Activated naive CD4-positive, alpha-beta T cell treated with anti-CD3 and anti-CD28 coated beads, Interleukin-2, amount 10 ng/mL, durations not matched to agents 7 days and 5 days (primary cell): ENCODE measurements at regions not wholly inside any gene's neighbourhood (a gene's known extent, or its start where the extent isn't known, plus 50 kb on each side); places are given as distances from the start of the nearest gene placed in this dataset.
"Not testable (repeated sequence)": the region's sequence is repeated elsewhere in the genome, so short reads cannot be mapped to it uniquely, and the experiment has no call there.

Experiments
- CTCF ChIA-PET: fragments of 350-600 bp; sonication (Branson Sonifier 250); formaldehyde crosslinking; loops from one replicate; lab custom pipeline; 2021; ENCODE audit warnings: antibody characterized with exemption; lab: Charles Lee
- DNase-seq: peaks from one replicate; pipeline ENCODE4 v3.0.0-alpha.2; 2020
- H3K27ac Mint-ChIP-seq: one replicate; pipeline ENCODE4 v1.8.0; 2021; ENCODE audit warnings: mild to moderate bottlenecking, moderate library complexity, mixed read lengths
- H3K27me3 Mint-ChIP-seq: one replicate; pipeline ENCODE4 v1.8.0; 2021; ENCODE audit warnings: mild to moderate bottlenecking, mixed read lengths
- H3K36me3 Mint-ChIP-seq: one replicate; pipeline ENCODE4 v1.8.0; 2021; ENCODE audit warnings: mixed read lengths
- H3K4me1 Mint-ChIP-seq: one replicate; pipeline ENCODE4 v1.8.0; 2021; ENCODE audit warnings: mixed read lengths
- H3K4me3 Mint-ChIP-seq: one replicate; pipeline ENCODE4 v1.8.0; 2021; ENCODE audit warnings: mild to moderate bottlenecking, moderate library complexity, mixed read lengths
- H3K9me3 Mint-ChIP-seq: one replicate; pipeline ENCODE4 v1.8.0; 2021; ENCODE audit warnings: mixed read lengths

DNA sequence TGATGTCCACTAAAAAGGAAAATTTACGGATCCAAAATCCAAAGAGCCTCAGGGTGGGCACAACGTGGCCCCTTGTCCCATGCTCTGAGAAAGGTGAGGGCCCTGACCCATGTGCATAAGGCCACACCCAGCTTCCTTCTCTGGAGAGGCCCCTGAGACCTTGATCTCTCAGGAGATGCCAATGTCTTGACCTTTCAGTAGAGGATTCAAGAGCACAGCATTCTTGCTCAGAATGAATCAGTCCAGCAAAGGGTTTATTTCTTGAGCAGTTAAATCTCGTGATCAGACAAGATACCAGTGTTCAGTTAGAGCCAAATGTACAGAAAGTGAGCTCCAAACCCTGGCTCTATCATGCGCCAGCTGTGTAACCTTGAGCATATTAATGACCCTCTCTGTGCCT lies 115.9 kb upstream of the DAPK1 start:
- CTCF ChIA-PET = no interaction called here
- H3K27me3 Mint-ChIP-seq = peaks cover 5% of the 10 kb centered on the region
- DNase-seq = no peak
- no peak overlapping the region for H3K27ac Mint-ChIP-seq
- H3K4me1 Mint-ChIP-seq = no peaks in the 10 kb centered on the region
- H3K4me3 Mint-ChIP-seq = no peak overlapping the region
- H3K9me3 Mint-ChIP-seq = no peaks in the 10 kb centered on the region
- no peaks in the 10 kb centered on the region for H3K36me3 Mint-ChIP-seq

DNA sequence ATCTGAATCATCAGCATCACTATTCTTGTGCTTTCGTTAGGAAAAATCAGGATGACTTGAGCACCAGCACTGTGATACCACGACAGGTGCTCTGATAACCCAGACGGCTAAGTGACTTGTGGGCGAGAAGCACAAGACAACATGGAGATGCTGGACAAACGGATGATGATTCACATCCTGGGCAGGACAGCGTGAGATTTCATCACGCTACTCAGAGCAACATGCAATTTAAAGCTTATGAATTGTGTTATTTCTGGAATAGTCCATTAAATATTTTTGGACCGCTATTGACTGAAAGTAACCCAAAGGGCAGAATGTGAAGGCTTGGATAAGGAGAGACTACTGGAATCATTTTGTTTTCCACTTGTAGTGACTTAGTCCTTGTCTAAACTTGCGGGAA lies 114.8 kb upstream of the DAPK1 start:
- Mint-ChIP-seq H3K27ac (no peak overlapping the region), H3K36me3 (no peaks in the 10 kb centered on the region), H3K27me3 (peaks cover 5% of the 10 kb centered on the region), H3K4me1 (no peaks in the 10 kb centered on the region), H3K9me3 (no peaks in the 10 kb centered on the region), H3K4me3 (no peak overlapping the region)
- no peak for DNase-seq
- CTCF ChIA-PET = no interaction called here

DNA sequence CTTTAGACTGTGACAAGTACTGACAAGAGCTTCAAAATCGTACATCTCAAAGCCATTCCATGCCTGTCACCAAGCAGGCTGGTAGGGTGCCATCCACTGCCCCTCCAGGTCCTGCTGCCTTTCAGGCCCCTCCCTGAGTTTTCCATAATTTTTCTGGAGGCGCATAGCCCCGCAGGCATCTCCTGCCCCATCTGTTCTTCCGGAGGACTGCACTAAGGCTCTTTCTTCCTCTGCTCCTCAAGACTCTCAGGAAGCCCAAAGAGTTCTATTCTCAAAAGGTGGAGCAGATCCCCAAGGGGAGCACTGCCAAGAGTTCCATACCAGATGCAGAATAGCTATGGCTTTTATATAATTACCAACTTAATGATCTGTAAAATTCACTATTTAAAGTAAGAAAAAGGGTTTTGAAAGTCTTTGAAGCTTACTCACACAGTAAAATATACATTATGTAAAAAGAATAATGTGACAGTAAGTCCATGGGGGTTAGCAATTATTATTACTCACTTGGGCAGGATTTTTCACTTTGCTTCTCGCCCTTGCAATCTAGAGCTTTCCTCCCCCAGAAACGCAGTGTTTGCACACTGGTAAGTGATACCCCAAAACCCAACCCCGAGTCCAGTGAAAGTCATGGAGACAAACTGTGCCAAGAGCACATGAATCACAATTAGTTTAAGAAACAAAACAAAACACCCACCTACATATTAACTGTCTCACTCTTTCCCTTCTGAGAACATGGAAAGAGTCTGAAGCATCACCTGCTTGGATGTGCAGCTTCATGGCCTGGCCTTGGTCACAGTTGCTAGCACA lies 114.1 kb upstream of the DAPK1 start:
- H3K27ac Mint-ChIP-seq = peak overlapping the region; percentile 34
- CTCF ChIA-PET = no interaction called here
- H3K27me3 Mint-ChIP-seq = peaks cover 5% of the 10 kb centered on the region
- H3K4me1 Mint-ChIP-seq = no peaks in the 10 kb centered on the region
- H3K36me3 Mint-ChIP-seq = no peaks in the 10 kb centered on the region
- no peak for DNase-seq
- no peak overlapping the region for H3K4me3 Mint-ChIP-seq
- no peaks in the 10 kb centered on the region for H3K9me3 Mint-ChIP-seq

DNA sequence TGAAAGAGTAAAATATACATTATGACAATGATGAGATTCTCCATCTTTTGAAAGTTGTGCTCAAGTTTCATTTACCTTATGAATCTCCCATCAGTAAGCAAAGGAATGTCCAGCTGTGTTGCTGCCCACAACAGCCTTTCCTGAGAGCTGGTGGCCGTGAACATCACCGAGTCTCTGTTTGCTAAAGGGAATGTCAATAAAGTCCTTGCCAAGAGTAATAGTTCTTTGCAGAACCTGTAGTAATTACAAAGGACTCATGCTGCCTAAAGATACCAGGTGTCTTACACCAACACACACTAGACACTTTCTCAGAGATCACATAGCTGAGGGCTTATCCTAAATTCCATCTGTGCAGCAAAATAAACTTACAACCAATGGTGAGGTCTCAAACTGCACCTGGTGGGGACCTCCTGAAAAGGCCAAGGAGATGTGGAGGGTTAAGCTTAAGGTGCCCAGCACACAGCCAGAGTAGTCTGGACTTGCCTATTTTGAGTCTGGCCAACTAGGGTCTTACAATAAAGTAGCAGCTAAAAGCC lies 111.1 kb upstream of the DAPK1 start:
- CTCF ChIA-PET = no interaction called here
- Mint-ChIP-seq H3K27me3 (peaks cover 5% of the 10 kb centered on the region), H3K9me3 (no peaks in the 10 kb centered on the region), H3K4me1 (no peaks in the 10 kb centered on the region), H3K27ac (no peak overlapping the region), H3K36me3 (no peaks in the 10 kb centered on the region), H3K4me3 (no peak overlapping the region)
- DNase-seq = no peak

DNA sequence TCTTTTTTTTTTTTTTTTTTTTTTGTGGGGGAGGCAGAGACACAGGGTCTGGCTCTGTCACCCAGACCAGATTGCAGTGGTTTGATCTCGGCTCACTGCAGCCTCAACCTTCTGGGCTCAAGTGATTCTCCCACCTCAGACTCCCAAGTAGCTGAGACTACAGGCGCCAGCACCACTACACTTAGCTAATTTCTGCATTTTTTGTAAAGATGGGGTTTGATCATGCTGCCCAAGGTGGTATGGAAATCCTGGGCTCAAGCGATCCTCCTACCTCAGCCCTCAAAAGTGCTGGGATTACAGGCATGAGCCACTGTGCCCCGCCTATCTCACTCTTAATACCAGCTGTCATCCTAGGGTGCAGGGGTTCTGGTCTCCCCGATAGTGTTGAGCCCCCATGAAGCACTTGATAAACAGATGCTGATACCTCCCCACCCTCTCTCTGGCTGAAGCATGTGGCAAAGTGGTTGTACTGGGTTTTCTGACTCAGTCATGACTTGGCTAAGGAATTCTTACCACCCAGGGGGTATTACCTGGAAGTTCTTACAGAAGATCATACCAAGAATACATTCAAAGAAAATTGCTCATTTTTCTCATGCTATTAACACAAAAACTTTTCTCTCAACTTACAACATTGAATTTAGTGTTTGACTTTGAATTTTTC lies 110.2 kb upstream of the DAPK1 start:
- H3K27me3 Mint-ChIP-seq = peaks cover 5% of the 10 kb centered on the region
- no peak for DNase-seq
- CTCF ChIA-PET = no interaction called here
- H3K27ac Mint-ChIP-seq = no peak overlapping the region
- H3K4me3 Mint-ChIP-seq = no peak overlapping the region
- no peaks in the 10 kb centered on the region for H3K36me3 Mint-ChIP-seq
- no peaks in the 10 kb centered on the region for H3K4me1 Mint-ChIP-seq
- H3K9me3 Mint-ChIP-seq = no peaks in the 10 kb centered on the region

DNA sequence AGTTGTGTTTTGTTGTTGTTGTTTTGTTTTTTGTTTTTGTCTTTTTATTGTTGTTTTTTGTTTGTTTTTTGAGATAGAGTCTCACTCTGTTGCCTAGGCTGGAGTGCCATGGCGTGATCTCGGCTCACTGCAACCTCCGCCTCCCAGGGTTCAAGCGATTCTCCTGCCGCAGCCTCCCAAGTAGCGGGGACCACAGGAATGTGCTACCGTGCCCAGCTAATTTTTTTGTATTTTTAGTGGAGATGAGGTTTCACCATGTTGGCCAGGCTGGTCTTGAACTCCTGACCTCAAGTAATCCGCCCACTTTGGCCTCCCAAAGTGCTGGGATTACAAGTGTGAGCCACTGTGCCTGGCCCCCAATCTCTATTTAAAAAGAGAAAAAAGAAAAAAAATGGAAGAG lies 109.0 kb upstream of the DAPK1 start:
- H3K27me3 Mint-ChIP-seq, H3K9me3 Mint-ChIP-seq, H3K36me3 Mint-ChIP-seq, H3K27ac Mint-ChIP-seq, DNase-seq, H3K4me1 Mint-ChIP-seq, H3K4me3 Mint-ChIP-seq, CTCF ChIA-PET: not testable (repeated sequence)

DNA sequence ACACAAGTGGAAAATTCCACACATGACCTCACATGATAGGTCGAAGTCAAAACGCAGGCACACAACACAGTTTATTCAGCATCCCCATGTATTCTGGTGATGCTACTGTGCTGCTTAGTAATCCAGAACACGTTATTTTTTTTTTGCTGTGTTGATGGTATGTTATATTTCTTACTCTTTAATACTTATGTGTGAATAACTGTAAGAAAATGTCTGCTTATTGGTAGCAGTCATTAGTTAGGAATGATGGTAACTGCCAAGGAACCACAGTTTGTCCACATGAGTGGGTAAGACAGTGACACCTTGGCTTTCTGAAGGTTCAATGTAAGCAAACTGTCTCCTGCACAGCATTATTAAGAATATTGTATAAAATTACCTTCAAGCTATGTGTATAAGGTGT lies 107.7 kb upstream of the DAPK1 start:
- Mint-ChIP-seq H3K27me3 (peaks cover 4% of the 10 kb centered on the region), H3K4me1 (no peaks in the 10 kb centered on the region), H3K9me3 (no peaks in the 10 kb centered on the region), H3K4me3 (no peak overlapping the region), H3K27ac (no peak overlapping the region), H3K36me3 (no peaks in the 10 kb centered on the region)
- CTCF ChIA-PET = no interaction called here
- DNase-seq = no peak

DNA sequence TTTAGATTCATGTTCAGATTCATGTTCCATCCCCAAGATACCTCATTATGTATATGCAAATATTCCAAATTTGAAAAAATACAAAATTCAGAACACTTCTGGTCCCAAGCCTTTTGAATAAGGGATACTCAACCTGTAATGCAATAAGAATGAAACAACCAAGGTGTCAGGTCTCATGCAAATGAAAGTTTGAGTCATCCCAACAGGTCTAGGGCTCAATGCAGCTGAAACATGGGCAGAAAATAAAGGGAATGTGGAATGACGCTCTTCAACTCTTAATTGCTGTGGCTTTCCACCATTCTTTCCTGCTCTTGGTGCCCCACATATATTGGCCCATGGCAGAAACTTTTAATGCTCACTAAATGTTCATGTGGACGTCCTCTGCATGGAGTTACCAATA lies 107.3 kb upstream of the DAPK1 start:
- Mint-ChIP-seq H3K4me1 (no peaks in the 10 kb centered on the region), H3K27me3 (peaks cover 4% of the 10 kb centered on the region), H3K4me3 (no peak overlapping the region), H3K9me3 (no peaks in the 10 kb centered on the region), H3K36me3 (no peaks in the 10 kb centered on the region), H3K27ac (no peak overlapping the region)
- CTCF ChIA-PET = no interaction called here
- DNase-seq = no peak

DNA sequence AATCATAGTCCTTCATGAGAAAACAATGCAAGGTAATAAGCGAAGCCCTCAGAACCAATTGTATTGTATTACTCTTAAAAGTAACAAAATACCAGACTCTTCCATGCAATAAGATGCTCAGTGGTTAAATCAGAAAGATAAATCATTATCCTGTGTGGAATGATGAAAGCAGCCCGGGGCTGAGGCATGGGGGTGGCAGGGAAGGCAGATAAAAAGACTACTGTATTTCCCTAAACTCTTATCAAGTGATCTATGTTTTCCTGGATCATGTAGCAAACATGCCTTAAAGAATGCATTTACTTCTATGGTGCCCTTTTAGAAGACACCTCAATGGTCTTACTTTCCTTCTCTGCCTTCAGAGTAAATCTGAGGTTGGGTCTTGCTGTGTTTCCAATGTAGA lies 105.6 kb upstream of the DAPK1 start:
- no peaks in the 10 kb centered on the region for H3K4me1 Mint-ChIP-seq
- H3K36me3 Mint-ChIP-seq = no peaks in the 10 kb centered on the region
- no peak overlapping the region for H3K4me3 Mint-ChIP-seq
- DNase-seq = no peak
- no peak overlapping the region for H3K27ac Mint-ChIP-seq
- no peaks in the 10 kb centered on the region for H3K9me3 Mint-ChIP-seq
- CTCF ChIA-PET = no interaction called here
- peaks cover 4% of the 10 kb centered on the region for H3K27me3 Mint-ChIP-seq

DNA sequence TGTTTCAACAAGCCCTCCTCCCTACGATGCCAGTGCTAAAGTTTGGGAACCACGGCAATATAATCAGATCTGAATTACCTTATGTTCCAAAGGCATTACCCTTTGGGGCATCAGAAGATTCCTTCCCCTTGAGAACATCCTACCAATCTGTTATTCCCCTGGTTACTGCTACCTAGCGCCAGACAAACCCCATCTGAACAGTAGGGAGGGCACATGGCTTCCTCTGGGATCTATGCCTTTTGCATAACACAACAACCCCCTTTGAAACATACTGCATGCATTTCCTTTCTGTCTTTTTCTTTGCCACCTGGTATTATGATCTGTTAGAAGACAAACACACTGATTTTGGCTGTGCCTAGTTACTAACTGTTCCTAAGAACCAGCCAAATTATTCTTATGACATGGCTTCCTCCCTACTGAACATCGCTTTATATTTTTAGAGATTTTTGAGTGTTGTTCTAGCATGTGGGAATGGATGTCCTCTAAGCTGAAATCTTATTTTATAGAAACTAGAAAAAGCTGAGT lies 103.9 kb upstream of the DAPK1 start:
- no peak for DNase-seq
- CTCF ChIA-PET = no interaction called here
- no peaks in the 10 kb centered on the region for H3K4me1 Mint-ChIP-seq
- peaks cover 4% of the 10 kb centered on the region for H3K27me3 Mint-ChIP-seq
- H3K4me3 Mint-ChIP-seq = no peak overlapping the region
- no peaks in the 10 kb centered on the region for H3K36me3 Mint-ChIP-seq
- H3K9me3 Mint-ChIP-seq = no peaks in the 10 kb centered on the region
- no peak overlapping the region for H3K27ac Mint-ChIP-seq

DNA sequence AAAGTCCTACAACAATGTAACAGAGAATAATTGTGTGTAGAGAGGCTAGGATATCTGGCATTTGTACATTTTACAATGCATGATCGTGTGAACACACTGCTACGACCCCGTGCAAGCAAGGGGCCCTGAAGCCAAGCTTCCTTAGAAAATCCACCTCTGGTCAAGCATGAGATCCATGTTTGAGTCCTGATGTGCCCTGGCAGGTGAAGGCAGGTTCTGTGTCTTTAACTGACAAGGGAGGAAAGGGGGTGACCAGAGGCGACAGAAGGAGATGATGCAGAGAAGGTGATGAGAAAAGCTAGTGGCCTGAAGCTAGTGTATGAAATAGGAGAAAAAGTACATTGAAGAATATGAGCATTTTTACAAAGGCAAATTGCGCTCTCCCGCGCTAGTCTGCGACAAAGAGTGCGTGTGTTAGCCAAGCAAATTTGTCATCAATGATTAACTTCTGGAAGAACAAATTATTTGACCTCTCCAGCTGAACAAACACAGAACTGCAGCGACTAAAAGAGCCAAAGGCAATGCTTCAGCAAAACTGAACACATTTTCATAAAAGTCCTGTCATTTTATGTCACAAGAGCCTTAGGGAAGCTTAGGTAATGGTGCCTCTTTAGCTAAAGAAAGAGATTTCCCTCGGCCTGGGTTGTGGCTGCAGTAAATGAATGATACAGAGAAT lies 101.7 kb upstream of the DAPK1 start:
- Mint-ChIP-seq H3K27me3 (peaks cover 4% of the 10 kb centered on the region), H3K4me1 (no peaks in the 10 kb centered on the region), H3K36me3 (no peaks in the 10 kb centered on the region), H3K9me3 (no peaks in the 10 kb centered on the region), H3K27ac (no peak overlapping the region), H3K4me3 (no peak overlapping the region)
- DNase-seq = no peak
- CTCF ChIA-PET = no interaction called here

DNA sequence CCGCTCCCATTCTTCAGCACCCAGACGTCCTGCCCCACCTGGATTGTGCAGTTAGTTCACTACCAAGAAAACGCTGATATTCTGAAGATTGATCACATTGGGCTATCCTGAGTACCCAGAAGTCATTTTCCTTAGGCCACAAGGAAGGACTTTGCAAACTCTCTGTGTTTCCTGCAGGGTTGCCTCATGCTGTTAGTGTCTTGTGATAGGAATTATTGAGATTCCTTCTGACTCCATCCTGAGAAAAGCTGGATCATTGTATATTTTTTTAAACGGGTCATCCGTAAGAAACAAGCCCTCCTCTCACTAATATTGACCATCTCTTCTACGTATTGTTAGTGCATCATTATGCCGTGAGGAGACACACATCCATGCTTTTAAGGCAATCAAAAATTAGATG lies 96.0 kb upstream of the DAPK1 start:
- CTCF ChIA-PET = no interaction called here
- H3K27ac Mint-ChIP-seq = no peak overlapping the region
- no peaks in the 10 kb centered on the region for H3K27me3 Mint-ChIP-seq
- H3K4me1 Mint-ChIP-seq = no peaks in the 10 kb centered on the region
- no peak overlapping the region for H3K4me3 Mint-ChIP-seq
- H3K36me3 Mint-ChIP-seq = no peaks in the 10 kb centered on the region
- no peak for DNase-seq
- no peaks in the 10 kb centered on the region for H3K9me3 Mint-ChIP-seq

DNA sequence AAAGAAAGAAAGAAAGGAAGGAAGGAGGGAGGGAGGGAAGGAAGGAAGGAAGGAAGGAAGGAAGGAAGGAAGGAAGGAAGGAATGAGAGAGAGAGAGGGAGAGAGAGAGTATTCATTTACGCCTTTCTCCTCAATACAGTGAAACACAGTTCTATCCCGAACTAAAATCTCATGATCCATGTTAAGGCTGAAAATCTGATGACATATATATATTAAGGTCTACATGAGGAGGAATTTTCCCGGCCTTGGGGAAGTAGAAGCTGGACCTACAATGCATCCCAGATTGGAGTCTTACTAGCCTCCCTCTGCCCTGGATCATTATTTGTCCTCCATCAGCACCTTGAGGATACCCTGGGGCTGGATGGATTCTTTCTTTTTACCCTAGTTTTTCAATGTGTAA lies 95.1 kb upstream of the DAPK1 start:
- CTCF ChIA-PET = no interaction called here
- no peak for DNase-seq
- no peak overlapping the region for H3K4me3 Mint-ChIP-seq
- H3K27me3 Mint-ChIP-seq = no peaks in the 10 kb centered on the region
- no peak overlapping the region for H3K27ac Mint-ChIP-seq
- no peaks in the 10 kb centered on the region for H3K36me3 Mint-ChIP-seq
- no peaks in the 10 kb centered on the region for H3K9me3 Mint-ChIP-seq
- no peaks in the 10 kb centered on the region for H3K4me1 Mint-ChIP-seq

DNA sequence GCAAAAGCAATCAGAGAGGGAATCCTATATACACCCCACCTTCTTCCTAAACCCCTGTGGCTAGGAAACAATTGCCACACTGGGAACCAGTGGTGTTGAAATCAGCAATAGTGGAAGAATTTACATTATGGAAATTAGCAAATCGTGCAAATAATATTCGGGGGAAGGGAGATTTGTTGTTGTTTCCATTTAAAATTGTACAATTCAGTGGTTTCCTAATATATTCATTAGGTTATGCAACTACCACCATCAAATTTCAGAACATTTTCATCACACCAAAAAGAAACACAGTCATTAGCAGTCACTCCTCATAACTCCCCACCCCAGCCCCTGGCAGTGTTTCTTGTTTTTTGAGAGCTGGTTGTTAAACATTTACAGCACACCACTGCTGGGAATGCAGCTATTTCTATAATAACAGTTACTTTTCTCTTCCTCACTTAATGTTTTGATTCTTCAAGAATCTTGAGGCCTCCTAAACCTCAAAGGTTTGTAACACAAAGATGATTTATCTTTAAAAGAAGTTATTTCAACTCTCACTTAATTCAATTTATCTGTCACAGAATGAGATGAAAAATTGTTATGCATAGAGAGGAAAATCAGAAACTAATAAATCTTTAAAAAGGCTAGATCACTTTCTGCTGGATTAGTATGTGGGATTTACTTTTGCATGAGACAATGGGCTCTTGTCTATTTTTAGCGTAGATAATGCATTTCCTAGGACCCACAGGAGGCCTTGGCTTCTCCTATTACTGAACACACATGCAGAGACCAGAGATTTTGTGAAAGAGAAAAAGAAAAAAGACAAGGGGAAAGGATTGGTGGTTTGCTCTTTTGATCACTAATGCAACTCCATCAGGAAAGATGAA lies 91.8 kb upstream of the DAPK1 start:
- H3K4me1 Mint-ChIP-seq = no peaks in the 10 kb centered on the region
- CTCF ChIA-PET = no interaction called here
- H3K4me3 Mint-ChIP-seq = no peak overlapping the region
- no peak overlapping the region for H3K27ac Mint-ChIP-seq
- no peaks in the 10 kb centered on the region for H3K9me3 Mint-ChIP-seq
- no peak for DNase-seq
- no peaks in the 10 kb centered on the region for H3K36me3 Mint-ChIP-seq
- no peaks in the 10 kb centered on the region for H3K27me3 Mint-ChIP-seq
